Left lung (tissue), 4 donors: ENCODE measurements at regions not wholly inside any gene's neighbourhood (a gene's known extent, or its start where the extent isn't known, plus 50 kb on each side); places are given as distances from the start of the nearest gene placed in this dataset.

ENCODE experiments used
- ATAC-seq: fragments of 200-7000 bp; cut with Tn5 transposase; one replicate; pipeline ENCODE4 v1.9.1; 2020; ENCODE audit warnings: moderate library complexity
- DNase-seq, 4 donors: peaks; one replicate each; pipeline ENCODE4 v3.0.0-alpha.2; 2013 to 2020
- H3K27ac ChIP-seq, 2 donors: fragments of 200-600 bp; sonication (generic) in 1 of 2; one replicate each; pipeline versions ENCODE4 v1.5.0 to v1.8.0; 2020 to 2021
- H3K27me3 ChIP-seq, 2 donors: fragments of 200-600 bp; sonication (generic) in 1 of 2; one replicate each; pipeline versions ENCODE4 v1.5.0 to v1.8.0; 2020 to 2021
- H3K36me3 ChIP-seq, 2 donors: fragments of 200-600 bp; sonication (generic) in 1 of 2; one replicate each; pipeline versions ENCODE4 v1.5.0 to v1.8.0; 2020 to 2021
- H3K4me1 ChIP-seq, 2 donors: fragments of 200-600 bp; one replicate each; pipeline ENCODE4 v1.8.0; 2021
- H3K4me3 ChIP-seq, 2 donors: fragments of 200-600 bp; sonication (generic) in 1 of 2; one replicate each; pipeline versions ENCODE4 v1.5.0 to v1.8.0; 2020 to 2021; ENCODE audit warnings: mild to moderate bottlenecking in 1 of 2
- H3K9me3 ChIP-seq, 2 donors: fragments of 200-600 bp; sonication (generic) in 1 of 2; one replicate each; pipeline versions ENCODE4 v1.5.0 to v1.8.0; 2020 to 2021
- CTCF ChIP-seq, 2 donors: fragments of 200-600 bp; sonication (generic) in 1 of 2; IDR thresholded peaks; one replicate each; pipeline versions ENCODE4 v1.5.0 to v1.8.0; 2021; ENCODE audit warnings: antibody characterized with exemption in 2 of 2
- intact Hi-C, 2 donors: fragments of 100-400 bp; cut with DNase I; formaldehyde crosslinking; loops; one replicate each; pipeline versions ENCODE4 v1.11.2 to v1.14.2; 2022
- donor health status: DM: no; HTN: yes; CAD: no.
- donor health status: DM: no; HTN: no; CAD: no.

- Histone ChIP-seq H3K27me3 (no peaks in the 10 kb centered on the region), H3K4me3 (no peak overlapping the region), H3K36me3 (no peaks in the 10 kb centered on the region), H3K27ac (no peak overlapping the region), H3K4me1 (no peaks in the 10 kb centered on the region), H3K9me3 (no peaks in the 10 kb centered on the region)
- intact Hi-C loops = no loop called here
- ATAC-seq (no peak), DNase-seq (no peak)
- TF ChIP-seq CTCF (IDR thresholded peaks at IDR 0.05) = no peak
Observed at GRCh38 chr14:56905282-56905681, 95.0 kb upstream of the OTX2 start.

- no peak for TF ChIP-seq CTCF (IDR thresholded peaks at IDR 0.05)
- Histone ChIP-seq H3K9me3 (no peaks in the 10 kb centered on the region), H3K27me3 (no peaks in the 10 kb centered on the region), H3K4me3 (no peak overlapping the region), H3K4me1 (no peaks in the 10 kb centered on the region), H3K27ac (no peak overlapping the region), H3K36me3 (no peaks in the 10 kb centered on the region)
- no peak for ATAC-seq
- no peak for DNase-seq
- intact Hi-C loops = no loop called here
Observed at GRCh38 chr14:56903304-56903969, 93.2 kb upstream of the OTX2 start.

GRCh38 chr14:56902385-56902784, 92.1 kb upstream of the OTX2 start:
- ATAC-seq = no peak
- H3K27me3 ChIP-seq = no peaks in the 10 kb centered on the region
- no peaks in the 10 kb centered on the region for H3K9me3 ChIP-seq
- no peak overlapping the region for H3K4me3 ChIP-seq
- H3K36me3 ChIP-seq = no peaks in the 10 kb centered on the region
- TF ChIP-seq CTCF (IDR thresholded peaks at IDR 0.05) = no peak
- intact Hi-C loops = no loop called here
- no peaks in the 10 kb centered on the region for H3K4me1 ChIP-seq
- H3K27ac ChIP-seq = no peak overlapping the region
- no peak for DNase-seq

GRCh38 chr14:56900726-56901125, 90.4 kb upstream of the OTX2 start:
- H3K9me3 ChIP-seq = no peaks in the 10 kb centered on the region
- no peaks in the 10 kb centered on the region for H3K4me1 ChIP-seq
- DNase-seq (no peak), ATAC-seq (no peak)
- H3K4me3 ChIP-seq = no peak overlapping the region
- no peak for TF ChIP-seq CTCF (IDR thresholded peaks at IDR 0.05)
- H3K27ac ChIP-seq = no peak overlapping the region
- H3K36me3 ChIP-seq = no peaks in the 10 kb centered on the region
- H3K27me3 ChIP-seq = no peaks in the 10 kb centered on the region
- intact Hi-C loops = no loop called here

GRCh38 chr14:56899829-56900228, 89.5 kb upstream of the OTX2 start:
- Histone ChIP-seq H3K27ac (no peak overlapping the region), H3K9me3 (no peaks in the 10 kb centered on the region), H3K4me1 (no peaks in the 10 kb centered on the region), H3K27me3 (no peaks in the 10 kb centered on the region), H3K36me3 (no peaks in the 10 kb centered on the region), H3K4me3 (no peak overlapping the region)
- no peak for TF ChIP-seq CTCF (IDR thresholded peaks at IDR 0.05)
- ATAC-seq = no peak
- intact Hi-C loops = no loop called here
- DNase-seq = no peak
